H1 (cell line): ENCODE measurements at regions not wholly inside any gene's neighbourhood (a gene's known extent, or its start where the extent isn't known, plus 50 kb on each side); places are given as distances from the start of the nearest gene placed in this dataset.

Experiments
- CBX8 ChIP-seq: fragments of 300-800, 300-1000 bp; sonication (generic); IDR thresholded peaks from 2 replicates; pipeline ENCODE4 v1.7.1; 2016; ENCODE audit warnings: low read depth, low read length, borderline replicate concordance
- CEBPB ChIP-seq: IDR thresholded peaks from 2 replicates; pipeline ENCODE4 v1.6.1; 2012; ENCODE audit warnings: low read depth, low read length
- EP300 ChIP-seq, 2 experiments: IDR thresholded peaks; 1 replicate in 1 of 2; 2 replicates in 1 of 2; pipeline ENCODE4 v1.6.1; 2011 to 2012; ENCODE audit warnings: low read depth in 2 of 2, low read length in 2 of 2, mild to moderate bottlenecking in 2 of 2, borderline replicate concordance in 1 of 2, inconsistent platforms in 1 of 2, moderate library complexity in 1 of 2
- HDAC2 ChIP-seq, 2 experiments: fragments of 300-600 bp in 1 of 2; sonication (generic) in 1 of 2; IDR thresholded peaks; 2 replicates each; pipeline ENCODE4 v1.6.1; 2011 to 2012; ENCODE audit warnings: low read depth in 2 of 2, low read length in 2 of 2, mild to moderate bottlenecking in 2 of 2, moderate library complexity in 2 of 2, borderline replicate concordance in 1 of 2, inconsistent platforms in 1 of 2
- POLR2A ChIP-seq, 2 experiments: IDR thresholded peaks; 1 replicate in 1 of 2; 2 replicates in 1 of 2; pipeline ENCODE4 v1.6.1; 2011; ENCODE audit warnings: low read depth in 2 of 2, low read length in 2 of 2, mild to moderate bottlenecking in 2 of 2; ENCODE audit errors: control extremely low read depth in 1 of 2
- RFX5 ChIP-seq: IDR thresholded peaks from 2 replicates; pipeline ENCODE4 v1.6.1; 2011; ENCODE audit warnings: low read depth, low read length, improper control_type of control experiment, borderline replicate concordance
- SIX5 ChIP-seq: IDR thresholded peaks from 2 replicates; pipeline ENCODE4 v1.6.1; 2011; ENCODE audit warnings: mild to moderate bottlenecking, low read depth, low read length
- SP1 ChIP-seq: IDR thresholded peaks from 2 replicates; pipeline ENCODE4 v1.6.1; 2011; ENCODE audit warnings: low read depth, low read length
- TCF12 ChIP-seq: IDR thresholded peaks from 2 replicates; pipeline ENCODE4 v1.6.1; 2011; ENCODE audit warnings: low read depth, mild to moderate bottlenecking, low read length
- TF ChIP-seq, protein P1 (sequence below): IDR thresholded peaks from 2 replicates; pipeline ENCODE4 v1.6.1; 2012; ENCODE audit warnings: inconsistent platforms
- TF ChIP-seq, protein P2 (sequence below): IDR thresholded peaks from 2 replicates; pipeline ENCODE4 v1.6.1; 2011; ENCODE audit warnings: low read length, improper control_type of control experiment

DNA sequence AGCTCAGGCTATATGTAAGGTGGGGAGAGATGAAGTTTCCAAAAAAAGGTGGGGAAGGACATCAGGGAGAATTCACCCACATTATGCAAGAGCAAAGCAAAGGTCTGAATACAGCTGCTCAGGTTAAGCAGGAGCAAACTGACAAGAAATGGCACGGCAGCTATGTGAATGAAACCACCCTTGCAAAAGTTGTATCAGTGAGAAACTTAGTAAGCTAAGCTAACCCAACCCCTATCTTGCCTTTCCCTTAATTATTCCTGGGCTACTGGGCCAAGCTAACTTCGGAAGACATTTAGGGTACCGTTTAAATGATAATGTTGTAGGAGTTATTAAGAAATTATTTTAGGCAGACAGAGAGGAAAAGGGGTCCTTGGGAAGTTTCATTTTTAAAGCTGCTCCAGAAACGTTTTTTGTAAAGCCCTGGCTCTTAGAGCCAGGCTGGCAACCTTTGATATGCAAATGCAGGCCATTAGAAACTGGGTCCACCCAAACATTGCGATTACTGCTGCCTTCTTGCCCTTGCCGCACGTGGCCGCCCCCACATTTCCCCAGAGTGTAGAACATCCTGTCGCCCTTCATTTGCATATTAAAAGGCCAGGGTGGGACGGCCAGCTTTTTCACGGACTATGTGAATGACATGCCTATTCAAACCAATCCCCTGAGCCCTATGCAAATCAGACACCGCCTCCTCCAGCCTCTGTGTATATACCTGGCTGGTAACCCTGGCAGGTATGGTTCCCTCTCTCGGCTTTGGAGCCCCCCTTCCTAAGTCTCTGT lies 60.5 kb upstream of the SAMD5 start (continued):
- TF ChIP-seq HDAC2 (IDR thresholded peaks at IDR 0.05; ENCODE audit: borderline replicate concordance in 1 of 2, low read depth in 2 of 2, low read length in 2 of 2) (peak in 1 of 2 experiments; percentile 44; a peak in 1 of 4 replicates), POLR2A (IDR thresholded peaks at IDR 0.05; ENCODE audit: control extremely low read depth in 1 of 2, low read depth in 2 of 2, low read length in 2 of 2) (no peak), EP300 (IDR thresholded peaks at IDR 0.05; ENCODE audit: borderline replicate concordance in 1 of 2, low read depth in 2 of 2, low read length in 2 of 2) (peak in 1 of 2 experiments; percentile 55; a peak in 1 of 3 replicates), CEBPB (peak; percentile 43; the same call in 1 of the 2 replicates), SIX5 (no peak), TCF12 (0 out of 2 replicates have a peak, but pooled peaks have one; percentile 9), SP1 (peak; percentile 48; the same call in 1 of the 2 replicates), RFX5 (no peak), CBX8 (no peak)
- TF ChIP-seq, protein P1, sequence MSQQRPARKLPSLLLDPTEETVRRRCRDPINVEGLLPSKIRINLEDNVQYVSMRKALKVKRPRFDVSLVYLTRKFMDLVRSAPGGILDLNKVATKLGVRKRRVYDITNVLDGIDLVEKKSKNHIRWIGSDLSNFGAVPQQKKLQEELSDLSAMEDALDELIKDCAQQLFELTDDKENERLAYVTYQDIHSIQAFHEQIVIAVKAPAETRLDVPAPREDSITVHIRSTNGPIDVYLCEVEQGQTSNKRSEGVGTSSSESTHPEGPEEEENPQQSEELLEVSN, result peak; percentile 82
- TF ChIP-seq, protein P2, sequence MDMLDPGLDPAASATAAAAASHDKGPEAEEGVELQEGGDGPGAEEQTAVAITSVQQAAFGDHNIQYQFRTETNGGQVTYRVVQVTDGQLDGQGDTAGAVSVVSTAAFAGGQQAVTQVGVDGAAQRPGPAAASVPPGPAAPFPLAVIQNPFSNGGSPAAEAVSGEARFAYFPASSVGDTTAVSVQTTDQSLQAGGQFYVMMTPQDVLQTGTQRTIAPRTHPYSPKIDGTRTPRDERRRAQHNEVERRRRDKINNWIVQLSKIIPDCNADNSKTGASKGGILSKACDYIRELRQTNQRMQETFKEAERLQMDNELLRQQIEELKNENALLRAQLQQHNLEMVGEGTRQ, result peak; percentile 53; the same call in 1 of the 2 replicates
